ENCODE measurements at regions not wholly inside any gene's neighbourhood (a gene's known extent, or its start where the extent isn't known, plus 50 kb on each side); places are given as distances from the start of the nearest gene placed in this dataset.

- Histone ChIP-seq H3K79me2 (replicated peaks; ENCODE audit: insufficient read depth) (no peaks in the 10 kb centered on the region), H3K9me2 (ENCODE audit: insufficient read depth) (no peaks in the 10 kb centered on the region), H4K20me1 (replicated peaks; ENCODE audit: insufficient read depth) (no peaks in the 10 kb centered on the region; the same call in 1 of the 2 replicates), H3K4me3 (no peak overlapping the region), H3K27me3 (ENCODE audit: insufficient read depth) (no peaks in the 10 kb centered on the region), H2AFZ (no peak overlapping the region), H3K36me3 (ENCODE audit: insufficient read depth) (no peaks in the 10 kb centered on the region), H3F3A (replicated peaks; ENCODE audit: low read depth) (no peaks in the 10 kb centered on the region), H3K4me2 (no peak overlapping the region), H3K4me1 (ENCODE audit: insufficient read depth) (no peaks in the 10 kb centered on the region), H3K27ac (ENCODE audit: low read depth) (no peak overlapping the region)
- Mint-ChIP-seq H3K27me3 (ENCODE audit: insufficient read depth, low read depth, poor library complexity) (peaks cover 20% of the 10 kb centered on the region), H3K4me1 (no peaks in the 10 kb centered on the region), H3K27ac (no peak overlapping the region), H3K9me3 (peaks cover 22% of the 10 kb centered on the region), H3K36me3 (ENCODE audit: low read depth) (peaks cover 77% of the 10 kb centered on the region), H3K4me3 (no peak overlapping the region)
- no peak for DNase-seq (ENCODE audit: low spot score)
- ATAC-seq = no peak
- TF ChIP-seq EZH2phosphoT487 (IDR thresholded peaks at IDR 0.05; ENCODE audit: unreplicated experiment) (no peak), NANOG (IDR thresholded peaks at IDR 0.05; ENCODE audit: borderline replicate concordance) (no peak), CREB1 (CRISPR knock-in tag; IDR thresholded peaks at IDR 0.05; ENCODE audit: low read depth) (no peak), CTCF (conservative IDR thresholded peaks at IDR 0.05; ENCODE audit: low read depth in 2 of 2) (no peak), REST (IDR thresholded peaks at IDR 0.05; ENCODE audit: unreplicated experiment) (no peak), JUNB (IDR thresholded peaks at IDR 0.05; ENCODE audit: unreplicated experiment) (no peak), ZNF114 (CRISPR knock-in tag; IDR thresholded peaks at IDR 0.05) (no peak), ZNF462 (CRISPR knock-in tag; IDR thresholded peaks at IDR 0.05) (no peak), ETS1 (IDR thresholded peaks at IDR 0.05) (no peak), STAT1 (IDR thresholded peaks at IDR 0.05; ENCODE audit: unreplicated experiment) (no peak), EZH2 (IDR thresholded peaks at IDR 0.05; ENCODE audit: low read depth, unreplicated experiment) (no peak), POLR2AphosphoS5 (IDR thresholded peaks at IDR 0.05; ENCODE audit: low read depth) (no peak), ZNF331 (CRISPR knock-in tag; IDR thresholded peaks at IDR 0.05; ENCODE audit: low read depth) (no peak)
Measured at GRCh38 chr11:70489276-70489675, 90.9 kb downstream of the CTTN start.

Measured in GM23338 (cell line).